Ovary (tissue), 7 donors: ENCODE measurements at regions not wholly inside any gene's neighbourhood (a gene's known extent, or its start where the extent isn't known, plus 50 kb on each side); places are given as distances from the start of the nearest gene placed in this dataset.

Experiments
- DNase-seq, 5 donors: peaks; one replicate each; pipeline ENCODE4 v3.0.0-alpha.2; 2019 to 2020
- H3K27ac ChIP-seq, 2 donors: fragments of 200-600 bp; one replicate each; pipeline versions ENCODE4 v1.5.1 to v1.8.0; 2019 to 2022
- H3K27me3 ChIP-seq: fragments of 200-600 bp; one replicate; pipeline ENCODE4 v1.8.0; 2022
- H3K36me3 ChIP-seq: fragments of 200-600 bp; sonication (generic); one replicate; pipeline ENCODE4 v1.5.1; 2019
- H3K4me1 ChIP-seq: one replicate; pipeline ENCODE4 v1.8.1; 2013; ENCODE audit warnings: mild to moderate bottlenecking, moderate library complexity; ENCODE audit not compliant: insufficient read depth
- H3K4me3 ChIP-seq: fragments of 200-600 bp; sonication (generic); one replicate; pipeline ENCODE4 v1.5.1; 2017
- H3K9me3 ChIP-seq, 2 donors: fragments of 200-600 bp in 1 of 2; sonication (generic) in 1 of 2; one replicate each; pipeline versions ENCODE4 v1.5.1 to v1.8.1; 2013 to 2019; ENCODE audit warnings: mild to moderate bottlenecking in 1 of 2, moderate library complexity in 1 of 2
- EP300 ChIP-seq: sonication (generic); formaldehyde crosslinking; IDR thresholded peaks from one replicate; pipeline ENCODE4 v1.6.1; 2017; ENCODE audit warnings: antibody characterized with exemption
- POLR2A ChIP-seq: fragments of 450-650 bp; IDR thresholded peaks from one replicate; pipeline ENCODE4 v1.6.1; 2017; ENCODE audit warnings: antibody characterized with exemption, mild to moderate bottlenecking, moderate library complexity
- WGBS, 3 donors: extraction: QIAGEN DNeasy Blood & Tissue Kit in 1 of 3; methylation state at CpG; one replicate each; pipeline versions ENCODE4 v1.1.5 to v1.1.7; 2013 to 2017; 5-methylcytosine and 5-hydroxymethylcytosine counted together
- intact Hi-C, 4 donors: fragments of 100-400 bp; cut with DNase I; formaldehyde crosslinking; loops; one replicate each; pipeline versions ENCODE4 v1.11.0 to v1.15.1; 2022 to 2023
- TF ChIP-seq, protein P1 (sequence below), 3 donors: fragments of 450-650 bp in 2 of 3; fragments of 200-600 bp in 1 of 3; IDR thresholded peaks; one replicate each; pipeline versions ENCODE4 v1.5.1 to v1.8.0; 2016 to 2022; ENCODE audit warnings: antibody characterized with exemption in 3 of 3, mild to moderate bottlenecking in 1 of 3
- donor health status: DM: no; HTN: no; CAD: no; lungs with moderate emphysema.
- donor health status: DM: no; HTN: no; CAD: no.
- donor health status: Bipolar disorder and iron deficiency.
- donor health status: DM: no; HTN: no; CAD: no.
- donor health status: DM: yes; HTN: yes; CAD: no.

DNA sequence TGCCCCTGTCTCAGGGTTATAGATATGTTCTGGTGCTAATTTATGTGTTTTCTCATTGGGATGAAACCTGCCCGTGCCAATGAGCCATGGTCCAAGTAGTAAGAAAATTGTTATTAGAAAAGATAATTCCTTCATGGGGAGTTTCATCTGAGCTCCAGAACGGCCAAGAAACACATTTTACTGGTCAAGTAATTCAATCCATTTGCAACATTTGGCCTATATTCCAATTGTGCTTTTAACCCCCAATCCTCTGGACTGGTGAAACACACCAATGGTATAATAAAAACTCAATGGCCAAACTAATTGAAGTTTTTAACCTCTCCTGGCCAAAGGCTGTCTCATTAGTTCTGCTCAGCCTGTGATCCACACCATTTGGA, 53.7 kb upstream of the XCR1 start:
- no peaks in the 10 kb centered on the region for H3K27me3 ChIP-seq
- intact Hi-C loops = no loop called here
- no peak overlapping the region for H3K4me3 ChIP-seq
- TF ChIP-seq, protein P1, sequence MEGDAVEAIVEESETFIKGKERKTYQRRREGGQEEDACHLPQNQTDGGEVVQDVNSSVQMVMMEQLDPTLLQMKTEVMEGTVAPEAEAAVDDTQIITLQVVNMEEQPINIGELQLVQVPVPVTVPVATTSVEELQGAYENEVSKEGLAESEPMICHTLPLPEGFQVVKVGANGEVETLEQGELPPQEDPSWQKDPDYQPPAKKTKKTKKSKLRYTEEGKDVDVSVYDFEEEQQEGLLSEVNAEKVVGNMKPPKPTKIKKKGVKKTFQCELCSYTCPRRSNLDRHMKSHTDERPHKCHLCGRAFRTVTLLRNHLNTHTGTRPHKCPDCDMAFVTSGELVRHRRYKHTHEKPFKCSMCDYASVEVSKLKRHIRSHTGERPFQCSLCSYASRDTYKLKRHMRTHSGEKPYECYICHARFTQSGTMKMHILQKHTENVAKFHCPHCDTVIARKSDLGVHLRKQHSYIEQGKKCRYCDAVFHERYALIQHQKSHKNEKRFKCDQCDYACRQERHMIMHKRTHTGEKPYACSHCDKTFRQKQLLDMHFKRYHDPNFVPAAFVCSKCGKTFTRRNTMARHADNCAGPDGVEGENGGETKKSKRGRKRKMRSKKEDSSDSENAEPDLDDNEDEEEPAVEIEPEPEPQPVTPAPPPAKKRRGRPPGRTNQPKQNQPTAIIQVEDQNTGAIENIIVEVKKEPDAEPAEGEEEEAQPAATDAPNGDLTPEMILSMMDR (IDR thresholded peaks at IDR 0.05) = no peak
- TF ChIP-seq EP300 (no peak), POLR2A (no peak)
- H3K4me1 ChIP-seq = peaks cover 9% of the 10 kb centered on the region
- H3K27ac ChIP-seq = no peak overlapping the region
- DNase-seq = no peak
- WGBS, 3 donors = 12 to 16% (median 13%) methylated on average over 2 of the region's 2 CpGs
- no peaks in the 10 kb centered on the region for H3K36me3 ChIP-seq
- no peaks in the 10 kb centered on the region for H3K9me3 ChIP-seq

DNA sequence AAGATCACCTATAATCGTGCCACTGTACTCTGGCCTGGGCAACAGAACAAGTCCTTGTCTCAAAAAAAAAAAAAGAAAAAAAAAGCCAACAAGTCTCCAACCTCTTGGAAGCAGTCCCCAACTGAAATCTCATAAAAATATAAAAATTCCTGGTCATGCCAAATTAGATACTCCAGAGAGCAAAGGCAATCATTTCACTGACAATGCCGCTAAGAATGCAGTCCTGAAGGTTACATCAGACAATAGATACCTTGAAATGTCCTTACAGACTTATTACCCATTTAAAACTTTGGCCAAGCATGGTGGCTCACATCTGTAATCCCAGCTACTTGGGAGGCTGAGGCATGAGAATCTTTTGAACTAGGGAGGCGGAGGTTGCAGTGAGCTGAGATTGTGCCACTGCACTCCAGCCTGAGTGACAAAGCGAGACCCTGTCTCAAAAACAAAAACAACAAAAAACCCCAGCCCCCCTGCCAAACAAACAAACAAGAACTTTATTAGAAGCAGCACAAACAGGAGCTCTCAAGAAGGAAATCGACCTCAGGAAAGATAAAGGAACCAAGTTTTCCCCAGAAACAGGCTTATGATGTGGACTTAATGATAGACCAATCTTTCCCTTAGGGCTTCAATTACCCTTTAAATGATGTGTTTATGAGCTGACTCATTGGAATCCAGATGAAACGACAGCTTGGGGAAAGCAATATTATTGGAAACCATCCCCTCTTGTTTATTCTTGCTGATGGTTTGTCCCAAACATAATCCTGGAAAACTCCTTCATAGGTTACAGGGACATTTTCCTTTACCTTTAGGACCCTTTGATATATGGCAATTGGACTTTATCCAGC, 53.1 kb upstream of the XCR1 start:
- no peak for DNase-seq

DNA sequence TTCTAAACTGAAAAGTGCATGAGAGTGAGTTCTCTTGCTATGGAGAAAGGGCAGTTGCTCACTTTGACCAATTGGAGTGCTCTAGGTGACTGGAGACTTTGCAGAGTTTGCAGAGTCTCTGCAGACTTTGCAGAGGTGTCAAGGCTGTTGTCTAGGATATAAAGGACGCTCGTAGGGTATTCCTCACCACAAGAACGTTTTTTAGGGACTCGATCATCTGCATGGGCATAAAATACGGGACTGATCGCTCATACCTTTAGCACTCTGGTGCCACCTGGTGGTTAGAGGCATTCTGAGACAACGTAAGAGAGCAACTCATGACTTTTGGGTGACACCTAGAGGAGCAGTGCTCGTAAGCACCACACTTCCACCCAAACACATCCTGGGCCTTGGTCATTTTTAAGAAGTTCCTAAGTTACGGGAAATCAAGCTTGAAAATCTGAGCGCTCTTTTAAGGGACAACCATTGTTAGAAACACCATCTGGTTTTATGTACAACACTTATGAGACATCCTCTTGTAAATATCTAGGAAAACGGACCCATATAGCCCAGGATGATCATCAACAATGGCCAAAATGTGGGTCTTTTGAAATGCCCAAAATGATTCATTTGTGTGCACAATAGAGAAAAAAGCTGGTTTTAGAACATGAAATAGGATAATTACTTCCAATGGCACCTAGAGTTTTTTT, 51.6 kb upstream of the XCR1 start:
- TF ChIP-seq, protein P1 (IDR thresholded peaks at IDR 0.05) = peak; percentile 90 to 99 (median 99)
- TF ChIP-seq POLR2A = no peak
- Histone ChIP-seq H3K27ac (no peak overlapping the region), H3K4me1 (peaks cover 3% of the 10 kb centered on the region), H3K4me3 (no peak overlapping the region), H3K9me3 (no peaks in the 10 kb centered on the region), H3K36me3 (no peaks in the 10 kb centered on the region), H3K27me3 (no peaks in the 10 kb centered on the region)
- DNase-seq = peak; percentile 86 to 96 (median 91)
- 9 to 12% (median 9%) methylated on average over 11 of the region's 11 CpGs for WGBS, 3 donors
- intact Hi-C loops = loop anchor here (2.0 to 5.0 kb wide), 3 partner anchors 122 to 142 kb away; no protein-coding TSS in a partner anchor

More for the DNA sequence above, 53.1 kb upstream of the XCR1 start:
- Histone ChIP-seq H3K4me3 (no peak overlapping the region), H3K27ac (no peak overlapping the region), H3K4me1 (peaks cover 4% of the 10 kb centered on the region), H3K9me3 (no peaks in the 10 kb centered on the region), H3K36me3 (no peaks in the 10 kb centered on the region), H3K27me3 (no peaks in the 10 kb centered on the region)
- 60 to 64% (median 61%) methylated on average over 6 of the region's 6 CpGs for WGBS, 3 donors
- TF ChIP-seq POLR2A (no peak), EP300 (no peak)
- TF ChIP-seq, protein P1 (IDR thresholded peaks at IDR 0.05) = no peak
- intact Hi-C loops = no loop called here
